Vagina (tissue), 2 donors: ENCODE measurements at regions not wholly inside any gene's neighbourhood (a gene's known extent, or its start where the extent isn't known, plus 50 kb on each side); places are given as distances from the start of the nearest gene placed in this dataset.
"Not testable (repeated sequence)": the region's sequence is repeated elsewhere in the genome, so short reads cannot be mapped to it uniquely, and the experiment has no call there.

Experiments
- CTCF ChIP-seq, 3 experiments: fragments of 450-650 bp in 2 of 3; fragments of 200-600 bp in 1 of 3; sonication (generic) in 1 of 3; IDR thresholded peaks; one replicate each; pipeline ENCODE4 v1.5.1; 2017 to 2019; ENCODE audit warnings: antibody characterized with exemption in 3 of 3, mild to moderate bottlenecking in 2 of 3, moderate library complexity in 2 of 3
- POLR2A ChIP-seq, 2 donors: fragments of 450-650 bp; IDR thresholded peaks; one replicate each; pipeline ENCODE4 v1.6.1; 2017; ENCODE audit warnings: antibody characterized with exemption in 2 of 2, mild to moderate bottlenecking in 2 of 2, moderate library complexity in 2 of 2
- POLR2AphosphoS5 ChIP-seq, 2 donors: sonication (generic); formaldehyde crosslinking; IDR thresholded peaks; one replicate each; pipeline ENCODE4 v1.9.0; 2017; ENCODE audit warnings: antibody characterized with exemption in 2 of 2, mild to moderate bottlenecking in 2 of 2, low read depth in 1 of 2; ENCODE audit not compliant: insufficient read depth in 1 of 2

GRCh38 chr21:29434982-29435381 lies 136.3 kb downstream of the BACH1 start:
- TF ChIP-seq CTCF (IDR thresholded peaks at IDR 0.05); POLR2AphosphoS5 (IDR thresholded peaks at IDR 0.05; ENCODE audit: insufficient read depth in 1 of 2, low read depth in 1 of 2); POLR2A (IDR thresholded peaks at IDR 0.05): not testable (repeated sequence)
